Prostate gland (tissue), 2 donors: ENCODE measurements at regions not wholly inside any gene's neighbourhood (a gene's known extent, or its start where the extent isn't known, plus 50 kb on each side); places are given as distances from the start of the nearest gene placed in this dataset.

Experiments used
- POLR2AphosphoS5 ChIP-seq: sonication (generic); formaldehyde crosslinking; IDR thresholded peaks from one replicate; pipeline ENCODE4 v1.6.1; 2017; ENCODE audit warnings: antibody characterized with exemption
- TF ChIP-seq, protein P1 (sequence below), 4 experiments: fragments of 200-600 bp in 2 of 4; fragments of 450-650 bp in 2 of 4; sonication (generic) in 2 of 4; IDR thresholded peaks; 1 replicate in 3 of 4; 2 replicates in 1 of 4; pipeline ENCODE4 v1.5.1; 2016 to 2019; ENCODE audit warnings: antibody characterized with exemption in 4 of 4, mild to moderate bottlenecking in 2 of 4, moderate library complexity in 2 of 4

DNA sequence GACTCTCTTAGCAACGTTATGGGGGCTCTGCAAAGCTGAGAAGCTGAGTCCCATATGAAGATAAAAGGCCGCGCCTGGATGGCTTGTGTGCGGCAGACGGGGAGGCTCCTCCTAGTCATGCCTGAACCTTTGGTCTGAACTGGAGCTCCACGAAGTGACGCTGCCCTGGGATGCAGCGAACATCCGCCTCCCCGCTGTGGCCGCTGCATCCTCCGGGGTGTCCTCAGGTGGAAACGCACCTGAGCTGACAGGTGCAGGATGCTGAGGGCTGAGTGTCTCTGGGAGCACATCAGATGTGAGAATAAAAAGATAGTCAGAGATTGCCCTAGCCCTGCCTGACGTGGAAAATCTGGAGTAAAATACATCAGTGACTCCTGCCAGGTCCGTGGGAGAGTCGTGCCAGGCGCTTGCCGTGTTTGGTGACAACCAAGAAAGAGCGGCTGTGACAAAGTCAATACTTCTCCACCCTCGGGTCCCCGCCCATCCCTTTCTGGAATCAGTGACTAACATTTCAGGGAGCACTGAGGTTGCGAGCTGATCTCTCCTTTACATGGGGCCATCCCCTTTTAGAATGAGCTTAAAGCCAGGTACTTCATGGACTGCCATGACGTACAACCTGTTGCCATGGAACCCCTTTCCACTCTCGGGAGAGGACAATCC is 162.8 kb upstream of the AFDN start:
- TF ChIP-seq POLR2AphosphoS5, result no peak
- TF ChIP-seq, protein P1, sequence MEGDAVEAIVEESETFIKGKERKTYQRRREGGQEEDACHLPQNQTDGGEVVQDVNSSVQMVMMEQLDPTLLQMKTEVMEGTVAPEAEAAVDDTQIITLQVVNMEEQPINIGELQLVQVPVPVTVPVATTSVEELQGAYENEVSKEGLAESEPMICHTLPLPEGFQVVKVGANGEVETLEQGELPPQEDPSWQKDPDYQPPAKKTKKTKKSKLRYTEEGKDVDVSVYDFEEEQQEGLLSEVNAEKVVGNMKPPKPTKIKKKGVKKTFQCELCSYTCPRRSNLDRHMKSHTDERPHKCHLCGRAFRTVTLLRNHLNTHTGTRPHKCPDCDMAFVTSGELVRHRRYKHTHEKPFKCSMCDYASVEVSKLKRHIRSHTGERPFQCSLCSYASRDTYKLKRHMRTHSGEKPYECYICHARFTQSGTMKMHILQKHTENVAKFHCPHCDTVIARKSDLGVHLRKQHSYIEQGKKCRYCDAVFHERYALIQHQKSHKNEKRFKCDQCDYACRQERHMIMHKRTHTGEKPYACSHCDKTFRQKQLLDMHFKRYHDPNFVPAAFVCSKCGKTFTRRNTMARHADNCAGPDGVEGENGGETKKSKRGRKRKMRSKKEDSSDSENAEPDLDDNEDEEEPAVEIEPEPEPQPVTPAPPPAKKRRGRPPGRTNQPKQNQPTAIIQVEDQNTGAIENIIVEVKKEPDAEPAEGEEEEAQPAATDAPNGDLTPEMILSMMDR (IDR thresholded peaks at IDR 0.05), result no peak
